Stimulated activated CD4-positive, alpha-beta T cell treated with anti-CD3 and anti-CD28 coated beads, Interleukin-1b, Interleukin-23, amount 100 ng/mL, for 48 hours (primary cell): ENCODE measurements at regions not wholly inside any gene's neighbourhood (a gene's known extent, or its start where the extent isn't known, plus 50 kb on each side); places are given as distances from the start of the nearest gene placed in this dataset.
A peak's percentile ranks its signal among the peaks of the same experiment; 100 is the strongest.
"Not testable (repeated sequence)": the region's sequence is repeated elsewhere in the genome, so short reads cannot be mapped to it uniquely, and the experiment has no call there.

ENCODE experiments used
- DNase-seq: peaks from one replicate; pipeline ENCODE4 v3.0.0-alpha.2; 2020

DNA sequence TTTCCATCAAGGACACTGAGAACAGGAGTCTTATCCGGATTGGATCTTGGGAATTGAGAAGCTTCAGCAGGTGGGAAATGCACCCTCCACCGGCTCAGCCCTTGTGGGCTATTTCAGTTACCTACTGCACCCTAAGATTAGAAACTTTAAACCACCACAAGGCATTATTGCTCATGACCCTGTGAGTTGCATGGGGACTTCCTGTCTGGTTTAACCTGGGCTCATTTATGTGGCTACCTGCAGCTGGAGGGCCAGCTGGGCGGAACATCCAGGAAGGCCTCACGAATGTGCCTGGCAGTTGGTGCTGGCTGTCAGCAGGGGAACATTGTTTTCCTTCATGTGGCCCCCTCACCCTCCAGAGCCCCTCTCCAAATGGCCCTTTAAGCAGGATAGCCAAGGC, 164.1 kb downstream of the DEFB131A start:
- DNase-seq: no peak

DNA sequence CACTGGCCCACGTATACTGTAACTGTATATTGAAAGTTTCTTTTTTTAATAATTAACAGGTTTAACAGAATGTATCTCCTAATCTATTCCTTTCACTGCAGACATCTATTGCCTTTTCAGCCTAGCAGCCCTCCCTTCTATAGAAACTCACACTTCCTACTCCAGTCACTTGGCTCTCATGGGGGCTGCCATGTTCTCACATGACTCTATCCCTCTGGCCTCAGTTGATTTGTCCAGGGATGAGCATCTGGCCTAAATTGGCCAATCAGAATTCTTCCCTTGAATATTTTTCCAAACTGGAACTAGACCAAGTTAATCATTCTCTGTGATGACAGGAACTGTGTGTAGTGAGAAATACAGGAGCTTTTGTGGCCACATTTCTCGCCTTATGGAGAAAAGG, 166.1 kb downstream of the DEFB131A start:
- not testable (repeated sequence) for DNase-seq

DNA sequence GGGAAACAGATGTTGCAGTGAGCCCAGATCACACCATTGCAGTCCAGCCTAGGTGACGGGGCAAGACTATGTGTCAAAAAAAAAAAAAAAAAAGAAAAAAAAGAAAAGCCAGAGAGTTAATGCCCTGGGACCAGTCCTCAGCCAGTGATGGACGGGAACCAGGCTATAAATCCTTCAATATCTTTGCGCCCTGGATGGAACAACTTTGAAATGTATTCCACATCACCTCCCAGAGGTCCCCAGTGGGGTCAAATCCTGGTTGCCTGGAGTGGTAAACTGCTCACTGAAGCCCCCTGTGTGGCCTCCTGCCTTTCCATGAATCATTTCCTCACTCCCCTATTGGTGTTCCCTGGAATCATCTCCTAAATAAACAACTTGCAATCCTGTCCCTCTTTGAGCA, 166.9 kb downstream of the DEFB131A start:
- no peak for DNase-seq

DNA sequence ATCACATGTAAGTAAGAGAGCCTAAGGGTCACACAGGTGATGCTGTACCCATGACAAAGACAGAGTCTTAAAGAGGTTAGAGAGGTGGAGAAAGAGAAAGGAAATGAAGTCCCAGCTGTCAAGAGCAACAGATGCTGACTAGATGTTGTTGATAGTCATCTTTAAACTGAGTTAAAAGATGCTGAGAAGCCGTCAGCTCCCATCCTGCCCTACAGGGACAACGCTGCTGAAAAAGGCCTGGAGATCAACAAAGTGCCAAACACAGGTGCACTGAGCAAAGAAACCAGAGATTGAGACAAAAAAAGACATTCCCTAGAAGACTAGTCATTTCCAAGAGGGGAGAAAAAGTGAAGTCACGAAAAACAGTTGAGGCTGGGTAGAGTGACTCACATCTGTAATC, 145.0 kb upstream of the DRD5 start:
- DNase-seq: not testable (repeated sequence)

DNA sequence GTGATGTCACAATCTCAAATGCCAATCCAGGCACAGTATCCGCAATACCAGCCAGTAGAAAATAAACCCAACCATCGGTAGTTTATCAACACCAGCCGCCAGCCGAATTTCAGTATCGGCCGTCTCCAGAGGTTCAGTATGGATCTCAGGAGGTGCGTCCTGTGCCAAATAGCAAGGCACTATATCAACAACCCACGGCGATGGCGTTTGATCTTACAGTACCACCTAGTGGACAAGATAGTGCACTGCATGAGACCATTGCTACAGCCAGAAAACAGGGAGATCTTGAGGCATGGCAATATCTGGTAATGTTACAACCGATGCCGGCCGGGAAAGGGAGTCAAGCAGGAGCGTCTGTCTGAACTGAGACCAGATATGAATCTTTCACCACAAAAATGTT, 121.8 kb upstream of the DRD5 start:
- not testable (repeated sequence) for DNase-seq

DNA sequence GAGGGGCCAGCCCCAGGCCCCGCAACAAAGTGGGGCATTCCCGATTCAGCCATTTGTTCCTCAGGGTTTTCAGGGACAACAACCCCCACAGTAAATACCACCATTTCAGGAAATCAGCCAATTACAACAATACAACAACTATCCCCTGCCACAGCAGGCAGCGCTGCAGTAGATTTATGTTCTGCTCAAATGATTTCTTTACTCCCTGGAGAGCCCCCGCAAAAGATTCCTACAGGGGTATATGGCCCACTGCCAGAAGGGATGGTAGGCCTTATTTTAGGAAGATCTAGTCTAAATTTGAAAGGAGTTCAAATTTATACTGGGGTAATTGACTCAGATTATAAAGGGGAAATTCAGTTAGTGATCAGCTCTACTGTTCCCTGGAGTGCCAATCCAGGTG, 120.5 kb upstream of the DRD5 start:
- not testable (repeated sequence) for DNase-seq

DNA sequence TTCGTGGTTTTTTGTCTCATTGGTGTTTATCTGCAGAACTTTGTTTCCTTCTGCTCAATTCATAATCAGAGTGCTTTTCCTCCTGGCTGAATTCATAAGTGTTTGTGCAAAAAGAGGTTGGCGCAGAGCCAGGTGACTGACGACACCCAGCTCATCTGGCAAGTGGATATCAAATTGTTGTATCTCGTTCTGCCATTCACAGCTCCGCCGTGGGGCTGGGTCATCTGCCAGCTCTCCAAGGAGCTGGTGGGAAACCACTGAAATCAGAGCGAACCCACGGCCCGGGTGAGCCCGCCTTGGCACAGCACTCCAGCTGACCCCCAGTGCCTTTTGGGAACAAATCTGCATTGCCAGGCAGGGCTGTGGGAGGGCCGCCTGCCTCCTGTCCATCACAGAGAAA, 110.7 kb upstream of the DRD5 start:
- not testable (repeated sequence) for DNase-seq

DNA sequence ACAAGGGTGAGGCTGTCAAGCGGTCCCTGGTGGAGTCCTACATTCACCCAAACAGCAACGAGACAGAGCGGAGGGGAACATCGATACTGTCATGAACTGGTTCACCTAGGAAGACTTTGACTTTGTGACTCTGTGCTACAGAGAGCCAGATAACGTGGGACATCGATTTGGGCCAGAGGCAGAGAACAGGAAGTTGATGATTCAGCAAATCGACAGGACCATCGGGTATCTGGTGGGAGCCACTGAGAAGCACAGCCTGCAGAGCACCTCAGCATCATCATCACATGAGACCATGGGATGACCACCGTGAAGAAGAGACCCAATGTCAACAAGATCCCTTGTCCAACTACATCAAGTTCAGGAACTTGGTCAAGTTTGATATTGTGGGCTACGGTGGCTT, 104.1 kb upstream of the DRD5 start:
- DNase-seq: not testable (repeated sequence)

DNA sequence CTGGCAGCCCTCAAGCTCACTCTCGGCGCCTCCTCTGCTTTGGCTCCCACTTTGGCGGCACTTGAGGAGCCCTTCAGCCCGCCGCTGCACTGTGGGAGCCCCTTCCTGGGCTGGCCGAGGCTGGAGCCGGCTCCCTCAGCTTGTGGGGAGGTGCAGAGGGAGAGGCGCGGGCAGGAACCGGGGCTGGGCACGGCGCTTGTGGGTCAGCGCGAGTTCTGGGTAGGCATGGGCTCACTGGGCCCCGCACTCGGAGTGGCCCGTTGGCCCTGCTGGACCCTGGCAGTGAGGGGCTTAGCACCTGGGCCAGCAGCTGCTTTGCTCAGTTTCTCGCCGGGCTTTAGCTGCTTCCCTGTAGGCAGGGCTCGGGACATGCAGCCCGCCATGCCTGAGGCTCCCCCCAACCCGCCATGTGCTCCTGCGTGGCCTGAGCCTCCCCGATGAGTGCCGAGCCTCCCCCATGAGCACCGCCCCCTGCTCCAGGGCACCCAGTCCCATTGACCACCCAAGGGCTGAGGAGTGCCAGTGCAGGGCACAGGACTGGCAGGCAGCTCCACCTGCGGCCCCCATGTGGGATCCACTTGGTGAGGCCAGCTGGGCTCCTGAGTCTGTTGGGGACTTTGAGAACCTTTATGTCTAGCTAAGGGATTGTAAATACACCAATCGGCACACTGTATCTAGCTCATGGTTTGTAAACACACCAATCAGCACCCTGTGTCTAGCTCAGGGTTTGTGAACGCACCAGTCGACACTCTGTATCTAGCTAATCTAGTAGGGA, 101.5 kb upstream of the DRD5 start:
- no peak for DNase-seq

DNA sequence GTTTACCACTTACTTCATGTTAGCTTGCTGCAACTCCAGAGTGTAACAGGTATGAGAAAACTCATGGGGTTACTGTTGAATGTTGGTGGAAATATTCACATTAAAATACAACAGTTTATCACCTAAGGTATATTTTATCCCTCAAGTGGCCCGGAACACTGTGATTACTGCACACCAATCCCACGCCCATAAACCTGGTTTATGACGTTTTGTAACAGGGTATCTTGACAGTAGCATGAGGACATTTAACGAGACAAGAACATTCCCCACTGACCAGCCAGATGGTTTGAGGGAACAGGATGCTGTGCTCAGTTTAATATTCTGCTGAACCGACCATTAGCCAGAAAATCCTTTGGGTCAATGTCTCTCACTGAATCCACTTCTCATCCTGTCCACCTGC, 98.3 kb upstream of the DRD5 start:
- DNase-seq: not testable (repeated sequence)

DNA sequence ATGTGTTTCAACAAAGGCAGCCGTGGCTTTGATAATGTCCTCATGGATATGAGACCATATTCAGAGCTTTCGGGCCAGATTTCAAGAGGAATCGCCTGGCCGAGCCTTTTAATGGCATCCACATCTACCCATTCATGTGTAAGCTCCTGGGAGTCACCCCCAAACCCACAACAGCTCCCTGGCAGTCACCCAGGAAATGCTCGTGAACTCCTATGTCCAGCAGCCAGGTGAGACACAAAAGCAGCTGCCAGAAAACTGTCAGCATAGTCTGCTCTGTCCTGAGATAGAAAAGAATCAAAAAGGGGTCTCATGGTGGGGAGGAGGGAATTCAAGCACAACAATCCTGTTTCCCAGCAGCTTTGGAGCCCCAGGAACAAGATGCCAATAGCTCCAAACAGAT, 96.4 kb upstream of the DRD5 start:
- not testable (repeated sequence) for DNase-seq

DNA sequence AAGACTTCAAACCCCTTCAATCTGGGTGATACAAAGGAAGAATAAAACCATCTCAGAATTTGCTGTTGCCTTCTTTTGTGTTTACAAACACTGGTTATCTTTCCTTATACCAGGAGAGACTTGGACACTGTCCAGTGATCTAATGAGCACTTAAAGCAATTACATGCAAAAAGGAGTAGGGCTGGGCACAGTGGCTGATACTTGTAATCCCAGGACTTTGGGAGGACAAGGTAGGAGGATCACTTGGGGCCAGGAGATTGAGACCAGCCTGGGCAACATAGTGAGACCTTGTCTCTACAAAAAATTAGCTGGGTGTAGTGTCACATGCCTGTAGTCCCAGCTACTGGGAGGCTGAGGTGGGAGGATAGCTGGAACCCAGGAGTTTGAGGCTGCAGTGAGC, 95.7 kb upstream of the DRD5 start:
- DNase-seq: no peak

DNA sequence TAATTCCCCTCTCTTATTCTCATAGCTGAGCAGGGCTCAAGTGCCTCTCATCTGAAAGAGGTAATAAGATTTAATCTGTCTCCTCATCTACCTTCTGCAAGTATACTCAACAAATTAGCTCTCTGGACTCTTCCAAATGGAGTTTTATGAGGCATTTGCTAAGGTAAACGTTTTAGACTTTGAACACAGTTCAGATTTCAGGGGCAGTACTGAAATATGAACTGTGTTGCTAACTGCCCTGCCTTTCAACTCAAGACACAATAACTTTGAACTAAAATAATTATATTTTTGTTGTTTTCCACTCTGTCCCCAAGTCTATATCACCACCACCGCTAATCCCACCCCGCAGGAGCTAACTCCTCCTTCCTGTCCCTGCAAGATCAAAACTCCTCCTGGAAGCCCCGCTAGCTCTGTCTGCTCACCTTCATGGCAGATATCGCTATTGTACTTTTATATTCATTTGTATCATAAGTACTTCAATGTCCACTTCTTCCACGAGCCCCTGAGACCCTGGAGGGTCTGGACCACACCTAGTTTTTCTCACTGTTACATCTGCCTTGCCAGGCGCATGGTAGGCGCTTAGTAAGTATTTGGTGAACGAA, 90.7 kb upstream of the DRD5 start:
- not testable (repeated sequence) for DNase-seq

DNA sequence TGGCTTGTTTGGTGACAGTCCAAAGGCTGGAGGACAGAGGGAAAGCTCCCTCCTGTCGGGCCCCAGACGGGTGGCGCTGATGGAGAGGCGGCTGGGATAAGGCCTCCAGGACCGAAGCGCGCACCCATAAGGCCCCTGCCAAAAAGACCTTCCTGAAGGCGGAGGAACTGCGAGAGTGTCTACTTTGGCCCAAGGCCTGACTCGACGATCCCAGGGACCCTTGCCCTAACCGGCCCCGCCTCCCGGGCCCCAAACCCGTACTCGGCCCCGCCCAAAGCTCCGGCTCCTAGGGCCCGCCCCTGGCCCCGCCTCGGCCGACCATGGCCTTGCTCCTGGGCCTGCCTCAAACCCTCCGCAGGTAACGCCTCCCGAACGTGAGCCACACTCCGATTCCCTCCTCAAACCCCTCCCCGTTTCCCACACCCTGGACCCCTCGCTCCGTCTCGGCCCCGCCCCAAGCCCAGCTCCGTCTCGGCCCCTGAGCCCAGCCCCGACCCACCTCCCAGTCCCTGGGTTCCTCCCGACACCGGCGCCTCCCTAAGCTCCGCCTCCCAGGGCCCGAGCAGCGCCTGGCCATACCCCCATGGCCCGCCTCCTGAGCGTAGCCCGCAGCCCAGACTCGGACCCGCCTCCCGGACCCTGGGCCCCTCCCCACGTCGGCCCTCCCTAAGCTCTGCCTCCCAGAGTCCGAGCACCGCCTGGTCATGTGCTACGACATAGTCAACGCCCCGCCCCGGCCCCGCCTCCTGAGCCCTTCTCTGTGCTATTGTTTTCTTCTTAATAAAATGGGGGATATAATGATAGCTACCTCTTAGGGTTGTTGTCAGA, 90.0 kb upstream of the DRD5 start:
- DNase-seq: peak; percentile 91

DNA sequence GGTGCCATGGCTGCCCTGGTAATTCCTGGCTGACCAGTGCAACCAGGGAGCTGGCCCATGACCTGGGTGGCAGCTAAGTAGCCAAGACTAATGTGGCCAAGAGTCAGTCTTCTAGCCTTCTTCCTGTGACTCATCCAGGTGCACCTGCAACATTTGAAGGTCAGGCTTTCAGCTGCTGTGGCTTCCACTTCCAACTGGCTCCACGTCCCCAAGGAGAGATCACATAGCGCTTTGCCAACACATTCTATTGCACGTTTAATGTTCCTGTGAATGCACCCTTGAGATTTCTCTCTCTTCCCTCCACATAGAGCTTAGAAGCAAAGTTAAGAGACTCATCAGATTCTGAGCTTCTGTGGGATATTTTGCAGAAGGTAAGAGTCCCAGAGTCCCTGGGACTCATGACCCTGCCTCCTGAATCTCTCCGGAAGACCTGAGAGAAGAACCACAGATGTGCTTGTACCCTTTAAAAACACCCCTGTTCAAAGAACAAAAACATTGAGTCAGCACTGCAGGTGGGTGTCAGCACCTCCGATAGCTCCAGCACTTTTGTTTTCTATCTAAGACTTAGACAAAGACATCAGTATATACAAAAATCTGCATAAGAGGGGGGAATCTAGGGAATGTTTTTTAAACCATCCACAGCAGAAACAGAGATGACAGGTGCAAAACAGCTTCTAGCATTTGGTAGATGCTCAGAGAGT, 88.5 kb upstream of the DRD5 start:
- DNase-seq: not testable (repeated sequence)

DNA sequence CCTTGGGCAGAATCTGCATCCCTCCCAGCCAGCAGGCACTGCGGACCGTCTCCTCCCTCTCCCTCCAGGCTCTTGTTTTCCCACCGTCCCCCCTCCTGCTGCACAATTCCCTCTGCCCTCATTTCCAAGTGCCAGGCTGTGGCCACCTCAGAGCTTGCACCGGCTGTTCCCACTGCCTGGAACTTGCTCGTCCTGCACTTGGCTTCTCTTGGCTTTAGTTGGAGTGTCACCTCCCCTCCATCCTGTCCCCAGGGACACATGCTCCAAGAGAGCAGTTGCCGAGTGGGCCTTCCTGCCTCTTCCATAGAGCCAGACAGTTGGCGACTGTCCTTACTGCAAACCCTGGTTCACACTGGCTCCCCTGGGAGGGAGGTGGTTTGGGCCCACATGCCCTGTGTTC, 87.0 kb upstream of the DRD5 start:
- not testable (repeated sequence) for DNase-seq

DNA sequence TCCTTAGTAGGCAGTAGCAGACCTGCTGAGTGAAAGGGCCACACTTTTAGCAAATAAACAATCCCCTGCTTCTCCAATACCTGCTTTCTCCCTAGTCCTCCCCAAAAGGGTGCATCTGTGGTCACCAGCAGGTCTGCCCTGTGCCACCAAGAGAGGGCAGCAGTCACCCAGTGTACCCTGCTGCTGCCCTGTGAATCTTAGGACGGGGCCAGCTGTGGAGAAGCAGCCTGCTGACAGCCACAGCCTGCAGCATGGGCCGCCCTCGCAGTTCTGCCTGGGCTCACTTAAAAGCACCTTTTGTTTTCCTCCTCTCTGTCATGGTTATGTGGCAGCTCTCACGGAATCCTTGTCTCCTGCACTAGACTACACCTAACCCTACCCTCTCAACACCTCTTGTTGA, 85.4 kb upstream of the DRD5 start:
- DNase-seq: peak; percentile 12

DNA sequence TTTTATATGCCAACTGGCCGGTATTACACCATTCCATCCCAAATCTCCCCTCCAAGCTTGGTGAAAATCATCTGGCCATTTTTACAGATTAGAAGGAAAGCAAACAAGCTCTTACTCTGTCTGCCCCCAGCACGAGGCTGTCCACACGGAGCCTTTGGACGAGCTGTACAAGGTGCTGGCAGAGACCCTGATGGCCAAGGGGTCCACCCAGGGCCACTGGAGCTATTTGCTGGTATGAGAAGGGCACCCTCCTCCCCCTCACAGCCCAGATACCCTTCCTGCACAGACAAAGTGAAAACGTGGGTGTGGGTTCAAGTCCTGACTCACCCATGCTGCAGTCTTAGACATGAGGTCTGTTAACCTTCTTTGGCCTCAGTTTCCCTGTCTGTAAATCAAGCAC, 84.9 kb upstream of the DRD5 start:
- not testable (repeated sequence) for DNase-seq

DNA sequence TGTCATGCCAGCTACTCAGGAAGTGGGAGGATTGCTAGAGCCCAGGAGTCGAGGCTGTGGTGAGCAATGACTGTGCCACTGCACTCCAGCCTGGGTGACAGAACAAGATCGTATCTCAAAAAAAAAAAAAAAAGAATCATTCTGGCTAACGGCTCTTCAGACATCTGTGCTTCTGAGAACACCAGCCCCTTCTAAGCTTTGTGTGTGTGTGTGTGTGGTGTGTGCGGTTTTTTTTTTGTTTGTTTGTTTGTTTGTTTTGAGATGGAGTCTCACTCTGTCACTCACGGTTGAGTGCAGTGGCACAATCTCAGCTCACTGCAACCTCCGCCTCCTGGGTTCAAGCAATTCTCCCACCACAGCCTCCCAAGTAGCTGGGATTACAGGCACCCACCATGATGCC, 79.4 kb upstream of the DRD5 start:
- DNase-seq: not testable (repeated sequence)

DNA sequence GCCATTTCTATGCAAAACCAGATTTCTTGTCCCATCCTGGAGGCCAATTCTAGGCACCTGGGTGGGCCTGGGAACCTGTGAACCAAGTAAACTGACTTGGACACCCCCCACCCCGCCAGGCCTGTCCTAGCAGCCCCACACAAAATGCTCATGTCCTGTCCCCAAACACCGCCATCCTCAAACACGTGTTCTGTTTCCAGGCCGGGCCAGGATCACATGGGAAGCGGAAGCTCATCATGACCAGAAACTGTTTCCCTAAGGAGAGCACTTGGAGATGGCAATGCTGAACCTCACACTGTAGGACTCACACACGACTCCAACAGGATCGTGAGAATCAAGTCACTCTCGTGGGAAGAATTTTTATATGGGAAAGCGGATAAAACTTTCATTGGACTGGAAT, 78.7 kb upstream of the DRD5 start:
- not testable (repeated sequence) for DNase-seq

DNA sequence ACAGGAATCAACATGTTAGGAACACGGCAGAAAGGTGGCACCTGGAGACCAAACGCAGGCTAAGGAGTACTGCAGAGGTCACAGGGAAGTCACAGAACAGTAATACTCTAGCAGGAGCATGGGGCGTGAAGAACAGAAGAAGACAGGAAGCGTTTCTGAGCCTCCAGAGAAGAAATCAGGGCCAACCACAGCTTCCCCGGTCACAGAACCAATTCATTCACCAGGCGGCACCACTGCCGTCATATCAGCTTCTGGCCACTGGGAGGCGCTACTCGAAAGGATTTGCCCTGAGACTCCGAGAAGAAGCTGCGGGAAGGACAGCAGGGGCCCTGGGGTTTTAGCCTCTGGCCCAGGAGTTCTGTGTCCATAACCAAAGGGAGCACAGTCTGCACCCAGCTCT, 78.0 kb upstream of the DRD5 start:
- peak; percentile 76 for DNase-seq

DNA sequence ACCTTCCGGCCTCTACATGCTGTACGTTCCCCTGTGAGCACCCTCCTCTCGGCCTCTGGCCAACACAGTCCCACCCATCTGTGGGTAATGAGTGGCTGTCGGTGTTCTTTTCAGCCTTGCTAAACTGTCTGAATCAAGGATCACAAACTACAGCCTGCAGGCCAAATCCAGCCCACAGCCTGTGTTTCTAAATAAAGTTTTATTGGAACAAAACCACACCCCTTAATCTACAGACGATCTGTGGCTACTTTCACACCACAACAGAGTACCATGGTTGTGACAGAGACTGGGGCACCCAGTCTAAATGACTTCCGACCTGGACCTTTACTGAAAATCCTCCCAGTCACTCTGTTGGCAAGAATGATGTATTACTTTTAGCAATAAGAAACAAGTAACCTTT, 77.3 kb upstream of the DRD5 start:
- DNase-seq: not testable (repeated sequence)
